GM19455 (cell line): ENCODE measurements at regions not wholly inside any gene's neighbourhood (a gene's known extent, or its start where the extent isn't known, plus 50 kb on each side); places are given as distances from the start of the nearest gene placed in this dataset.

Source experiments
- ATAC-seq: cut with Tn5 transposase; IDR thresholded peaks from one replicate; pipeline ENCODE4 v1.9.1; 2021; ENCODE audit not compliant: unreplicated experiment

DNA sequence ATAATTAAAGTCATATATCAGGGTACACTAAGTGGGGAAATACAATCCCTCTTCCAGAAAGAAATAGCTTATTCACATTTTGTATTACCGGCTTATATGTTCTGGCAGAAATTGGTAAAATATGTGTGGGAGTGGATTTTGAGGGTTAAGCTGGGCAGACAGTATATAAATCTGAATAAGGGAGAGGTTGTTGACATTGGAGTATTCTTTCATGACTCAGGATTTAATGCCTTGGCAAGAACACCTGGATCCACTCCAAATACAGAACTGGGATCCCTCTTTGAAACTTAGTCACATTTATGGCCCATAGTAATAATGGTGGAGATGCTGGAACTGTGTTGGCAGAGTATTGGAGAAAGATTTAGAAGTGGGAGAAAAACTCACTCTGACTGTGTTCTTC lies 54.3 kb upstream of the TET2 start:
- no peak for ATAC-seq

DNA sequence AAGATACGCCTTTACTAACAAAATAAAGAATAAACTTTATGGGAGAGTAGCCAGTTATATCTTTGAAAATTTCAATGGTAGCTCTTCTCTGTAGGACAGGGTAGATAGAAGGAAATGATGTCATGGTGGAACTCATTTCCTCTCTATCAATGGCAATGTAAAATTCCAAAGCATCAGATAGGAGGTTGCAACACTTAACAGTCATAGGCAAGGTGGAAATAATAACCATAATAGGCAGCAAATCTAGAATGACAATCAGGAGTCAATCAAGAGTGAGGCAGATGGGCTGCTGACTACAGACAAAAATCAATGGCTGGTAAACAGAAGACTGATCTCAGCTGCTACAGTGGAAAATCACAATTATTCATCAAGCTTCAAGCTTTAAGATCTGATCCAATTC lies 53.9 kb upstream of the TET2 start:
- no peak for ATAC-seq

DNA sequence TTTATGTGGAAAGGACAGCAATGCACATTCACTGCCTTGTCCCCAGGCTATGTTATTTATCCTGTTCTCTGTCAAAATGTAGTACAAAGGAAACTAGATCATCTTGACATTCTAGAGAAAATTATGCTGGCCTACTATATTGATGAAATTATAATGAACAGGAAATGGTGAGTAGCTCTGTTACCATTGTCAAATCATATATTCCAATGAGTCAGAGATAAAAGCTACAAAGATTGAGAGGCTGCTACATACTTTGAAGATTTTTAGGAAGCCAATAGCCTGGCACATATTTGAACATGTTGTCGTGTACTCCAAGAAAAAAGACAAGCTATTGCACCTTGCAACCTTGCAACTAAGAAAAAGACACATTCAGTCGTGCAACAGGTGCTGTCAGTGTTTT lies 52.7 kb upstream of the TET2 start:
- no peak for ATAC-seq
